Neuronal stem cell (in vitro differentiated cells): ENCODE measurements at regions not wholly inside any gene's neighbourhood (a gene's known extent, or its start where the extent isn't known, plus 50 kb on each side); places are given as distances from the start of the nearest gene placed in this dataset.

ENCODE experiments used
- DNase-seq: peaks from one replicate; pipeline ENCODE4 v3.0.0-alpha.2; 2013; ENCODE audit warnings: low spot score
- H2AFZ ChIP-seq: one replicate; pipeline ENCODE4 v1.6.1; 2013; ENCODE audit warnings: mild to moderate bottlenecking, low read length, inconsistent platforms
- H2AK5ac ChIP-seq: 2 replicates; pipeline ENCODE4 v1.6.1; 2013; ENCODE audit warnings: low read depth, mild to moderate bottlenecking, inconsistent platforms, low read length, moderate library complexity, mixed read lengths
- H2BK120ac ChIP-seq: 2 replicates; pipeline ENCODE4 v1.6.1; 2013; ENCODE audit warnings: low read depth, mild to moderate bottlenecking, inconsistent platforms, low read length, moderate library complexity, mixed read lengths
- H2BK12ac ChIP-seq: one replicate; pipeline ENCODE4 v1.6.1; 2013; ENCODE audit warnings: low read length, inconsistent platforms
- H2BK15ac ChIP-seq: 2 replicates; pipeline ENCODE4 v1.6.1; 2013; ENCODE audit warnings: mild to moderate bottlenecking, low read length, inconsistent platforms, mixed read lengths
- H2BK5ac ChIP-seq: one replicate; pipeline ENCODE4 v1.6.1; 2013; ENCODE audit warnings: inconsistent platforms, mild to moderate bottlenecking, low read length, moderate library complexity
- H3K14ac ChIP-seq: one replicate; pipeline ENCODE4 v1.6.1; 2013; ENCODE audit warnings: low read length, inconsistent platforms
- H3K18ac ChIP-seq: 2 replicates; pipeline ENCODE4 v1.6.1; 2013; ENCODE audit warnings: low read length, inconsistent platforms
- H3K23ac ChIP-seq: 2 replicates; pipeline ENCODE4 v1.6.1; 2013; ENCODE audit warnings: low read depth, mild to moderate bottlenecking, mixed read lengths, low read length, inconsistent platforms; ENCODE audit not compliant: poor library complexity
- H3K27ac ChIP-seq: replicated peaks from 3 replicates; pipeline ENCODE4 v1.5.1; 2013; ENCODE audit warnings: low read length, inconsistent platforms
- H3K27me3 ChIP-seq, 3 experiments: 2 replicates each; pipeline ENCODE4 v1.6.1; 2013; ENCODE audit warnings: low read length in 3 of 3, mild to moderate bottlenecking in 2 of 3, inconsistent platforms in 1 of 3, low read depth in 1 of 3, mixed read lengths in 1 of 3, moderate library complexity in 1 of 3; ENCODE audit not compliant: control insufficient read depth in 3 of 3, insufficient read depth in 3 of 3
- H3K36me3 ChIP-seq, 2 donors: replicated peaks in 1 of 2; 2 replicates each; pipeline ENCODE4 v1.6.1; 2013; ENCODE audit warnings: low read length in 2 of 2; ENCODE audit not compliant: control insufficient read depth in 2 of 2, insufficient read depth in 2 of 2
- H3K4ac ChIP-seq: 2 replicates; pipeline ENCODE4 v1.6.1; 2013; ENCODE audit warnings: inconsistent platforms, mild to moderate bottlenecking, low read length, moderate library complexity
- H3K4me1 ChIP-seq, 2 donors: 1 replicate in 1 of 2; 2 replicates in 1 of 2; pipeline ENCODE4 v1.6.1; 2013; ENCODE audit warnings: low read length in 2 of 2, low read depth in 1 of 2; ENCODE audit not compliant: control insufficient read depth in 2 of 2, insufficient read depth in 1 of 2
- H3K4me2 ChIP-seq: one replicate; pipeline ENCODE4 v1.6.1; 2013; ENCODE audit warnings: mild to moderate bottlenecking, low read length, inconsistent platforms; ENCODE audit not compliant: insufficient read depth, poor library complexity, severe bottlenecking
- H3K4me3 ChIP-seq, 2 donors: 2 replicates each; pipeline ENCODE4 v1.5.1; 2013; ENCODE audit warnings: low read length in 2 of 2, mild to moderate bottlenecking in 2 of 2, inconsistent platforms in 1 of 2, moderate library complexity in 1 of 2
- H3K79me1 ChIP-seq: one replicate; pipeline ENCODE4 v1.6.1; 2013; ENCODE audit warnings: low read depth, mild to moderate bottlenecking, inconsistent platforms, low read length, moderate library complexity
- H3K9ac ChIP-seq: one replicate; pipeline ENCODE4 v1.6.1; 2013; ENCODE audit warnings: mild to moderate bottlenecking, low read depth, low read length, inconsistent platforms; ENCODE audit not compliant: poor library complexity
- H3K9me3 ChIP-seq, 2 donors: replicated peaks in 1 of 2; 2 replicates each; pipeline versions ENCODE3 to v1.6.1; 2013; ENCODE audit warnings: low read length in 2 of 2, mild to moderate bottlenecking in 2 of 2, inconsistent platforms in 1 of 2, low read depth in 1 of 2, mixed read lengths in 1 of 2, moderate library complexity in 1 of 2; ENCODE audit not compliant: control insufficient read depth in 2 of 2, insufficient read depth in 1 of 2
- H4K8ac ChIP-seq: one replicate; pipeline ENCODE4 v1.6.1; 2013; ENCODE audit warnings: low read depth, mild to moderate bottlenecking, inconsistent platforms, low read length, moderate library complexity
- H4K91ac ChIP-seq: one replicate; pipeline ENCODE4 v1.6.1; 2013; ENCODE audit warnings: low read length, low read depth, mild to moderate bottlenecking, inconsistent platforms; ENCODE audit not compliant: poor library complexity
- WGBS, 2 donors: extraction: QIAGEN DNeasy Blood & Tissue Kit; methylation state at CpG; one replicate each; pipeline ENCODE4 v1.1.7; 2013; ENCODE audit warnings: missing lambda C conversion rate in 2 of 2, mixed read lengths in 1 of 2; ENCODE audit not compliant: insufficient read length in 2 of 2, insufficient replicate concordance in 1 of 2; ENCODE audit errors: extremely low coverage in 2 of 2; 5-methylcytosine and 5-hydroxymethylcytosine counted together

- H3K4ac ChIP-seq, result no peak overlapping the region
- H3K79me1 ChIP-seq, result no peaks in the 10 kb centered on the region
- H3K27me3 ChIP-seq, result no peaks in the 10 kb centered on the region
- H2AK5ac ChIP-seq, result no peak overlapping the region
- H3K14ac ChIP-seq, result no peak overlapping the region
- no peak overlapping the region for H4K91ac ChIP-seq
- no peak overlapping the region for H2BK120ac ChIP-seq
- no peak overlapping the region for H2AFZ ChIP-seq
- H4K8ac ChIP-seq, result no peak overlapping the region
- no peak overlapping the region for H3K27ac ChIP-seq
- no peak overlapping the region for H3K18ac ChIP-seq
- H3K9me3 ChIP-seq, result peaks cover 3 to 5% of the 10 kb centered on the region in 2 donors
- no peak overlapping the region for H2BK15ac ChIP-seq
- H3K23ac ChIP-seq, result no peak overlapping the region
- no peak overlapping the region for H3K4me3 ChIP-seq
- no peaks in the 10 kb centered on the region for H3K36me3 ChIP-seq
- no peak for DNase-seq
- no CpG with 5 or more reads among the region's 3 CpGs for WGBS, 2 donors
- no peak overlapping the region for H2BK5ac ChIP-seq
- H3K4me1 ChIP-seq, result peaks cover 0 to 4% of the 10 kb centered on the region in 2 donors
- no peak overlapping the region for H2BK12ac ChIP-seq
- no peak overlapping the region for H3K9ac ChIP-seq
- H3K4me2 ChIP-seq, result no peak overlapping the region
Measured at GRCh38 chr7:16121876-16122390, 299.4 kb downstream of the CRPPA start.

GRCh38 chr7:16115374-16115773, 306.0 kb downstream of the CRPPA start:
- Histone ChIP-seq H2BK12ac (no peak overlapping the region), H3K79me1 (no peaks in the 10 kb centered on the region), H2AFZ (no peak overlapping the region), H3K4ac (no peak overlapping the region), H3K4me1 (peaks cover 0 to 4% of the 10 kb centered on the region in 2 donors), H3K4me3 (no peak overlapping the region), H4K8ac (no peak overlapping the region), H3K27ac (no peak overlapping the region), H4K91ac (no peak overlapping the region), H2BK5ac (no peak overlapping the region), H3K18ac (no peak overlapping the region), H2BK120ac (no peak overlapping the region), H3K36me3 (peaks cover 0 to 2% of the 10 kb centered on the region in 2 donors), H3K14ac (no peak overlapping the region), H3K23ac (no peak overlapping the region), H3K9me3 (peaks cover 3 to 12% of the 10 kb centered on the region in 2 donors), H3K27me3 (no peaks in the 10 kb centered on the region), H3K4me2 (no peak overlapping the region), H2BK15ac (no peak overlapping the region), H3K9ac (no peak overlapping the region), H2AK5ac (no peak overlapping the region)
- DNase-seq, result no peak
- WGBS, 2 donors, result no CpG with 5 or more reads among the region's 2 CpGs

- Histone ChIP-seq H2AK5ac (no peak overlapping the region), H3K4me1 (peaks cover 0 to 4% of the 10 kb centered on the region in 2 donors), H3K27me3 (no peaks in the 10 kb centered on the region), H2BK12ac (no peak overlapping the region), H4K8ac (no peak overlapping the region), H2BK5ac (no peak overlapping the region), H2BK15ac (no peak overlapping the region), H3K9me3 (peaks cover 3 to 14% of the 10 kb centered on the region in 2 donors), H3K23ac (no peak overlapping the region), H3K27ac (no peak overlapping the region), H3K4me3 (no peak overlapping the region), H3K18ac (no peak overlapping the region), H2BK120ac (no peak overlapping the region), H2AFZ (no peak overlapping the region), H4K91ac (no peak overlapping the region), H3K14ac (no peak overlapping the region), H3K79me1 (no peaks in the 10 kb centered on the region), H3K36me3 (peaks cover 0 to 2% of the 10 kb centered on the region in 2 donors), H3K9ac (no peak overlapping the region), H3K4me2 (no peak overlapping the region), H3K4ac (no peak overlapping the region)
- WGBS, 2 donors, result no CpG with 5 or more reads among the region's 1 CpG
- no peak for DNase-seq
Measured at GRCh38 chr7:16114633-16115032, 306.7 kb downstream of the CRPPA start.

- DNase-seq, result no peak
- Histone ChIP-seq H3K9me3 (peaks cover 3 to 14% of the 10 kb centered on the region in 2 donors), H3K23ac (no peak overlapping the region), H4K8ac (no peak overlapping the region), H3K9ac (no peak overlapping the region), H2BK15ac (no peak overlapping the region), H3K4me3 (no peak overlapping the region), H2AFZ (no peak overlapping the region), H2BK12ac (no peak overlapping the region), H3K4me1 (peaks cover 0 to 4% of the 10 kb centered on the region in 2 donors), H3K27ac (no peak overlapping the region), H3K4ac (no peak overlapping the region), H3K4me2 (no peak overlapping the region), H3K27me3 (no peaks in the 10 kb centered on the region), H2BK120ac (no peak overlapping the region), H3K36me3 (peaks cover 0 to 2% of the 10 kb centered on the region in 2 donors), H3K14ac (no peak overlapping the region), H3K18ac (no peak overlapping the region), H2AK5ac (no peak overlapping the region), H4K91ac (no peak overlapping the region), H3K79me1 (no peaks in the 10 kb centered on the region), H2BK5ac (no peak overlapping the region)
- no CpG with 5 or more reads among the region's 2 CpGs for WGBS, 2 donors
Measured at GRCh38 chr7:16114071-16114470, 307.3 kb downstream of the CRPPA start.
